CD4-positive, alpha-beta memory T cell (primary cell): ENCODE measurements at regions not wholly inside any gene's neighbourhood (a gene's known extent, or its start where the extent isn't known, plus 50 kb on each side); places are given as distances from the start of the nearest gene placed in this dataset.

Source experiments
- CTCF ChIA-PET: fragments of 350-600 bp; sonication (Branson Sonifier 250); formaldehyde crosslinking; loops from one replicate; lab custom pipeline; 2021; ENCODE audit warnings: inconsistent platforms; ENCODE audit not compliant: partially characterized antibody; lab: Charles Lee
- POLR2A ChIA-PET: fragments of 350-600 bp; sonication (Branson Sonifier 250); formaldehyde crosslinking; loops from one replicate; lab custom pipeline; 2021; ENCODE audit not compliant: partially characterized antibody; lab: Charles Lee
- DNase-seq, 5 donors: peaks; one replicate each; pipeline versions ENCODE4 v3.0.0 to v3.0.0-alpha.2; 2020 to 2022; ENCODE audit warnings: mixed read lengths in 1 of 5
- H3K27ac ChIP-seq: one replicate; pipeline ENCODE4 v1.7.0; 2013; ENCODE audit warnings: low read depth, low read length
- H3K27me3 ChIP-seq: 2 replicates; pipeline ENCODE4 v1.7.0; 2013; ENCODE audit warnings: mild to moderate bottlenecking, low read length, moderate library complexity; ENCODE audit not compliant: insufficient read depth
- H3K36me3 ChIP-seq: 2 replicates; pipeline ENCODE4 v1.7.0; 2013; ENCODE audit warnings: mild to moderate bottlenecking, low read length, moderate library complexity; ENCODE audit not compliant: insufficient read depth
- H3K4me1 ChIP-seq: 2 replicates; pipeline ENCODE4 v1.7.0; 2013; ENCODE audit warnings: mild to moderate bottlenecking, low read length, moderate library complexity; ENCODE audit not compliant: insufficient read depth
- H3K4me3 ChIP-seq, 2 donors: one replicate each; pipeline ENCODE4 v1.7.0; 2013; ENCODE audit warnings: low read length in 2 of 2, mild to moderate bottlenecking in 1 of 2
- H3K9me3 ChIP-seq, 2 donors: one replicate each; pipeline ENCODE4 v1.7.0; 2013; ENCODE audit warnings: low read length in 2 of 2, control low read depth in 1 of 2; ENCODE audit not compliant: control insufficient read depth in 1 of 2
- H3K27ac Mint-ChIP-seq, 7 donors: one replicate each; pipeline ENCODE4 v1.8.0; 2020 to 2021; ENCODE audit warnings: mixed read lengths in 7 of 7, mild to moderate bottlenecking in 6 of 7, inconsistent platforms in 3 of 7, moderate library complexity in 3 of 7
- H3K27me3 Mint-ChIP-seq, 2 donors: one replicate each; pipeline ENCODE4 v1.8.0; 2020 to 2021; ENCODE audit warnings: mixed read lengths in 2 of 2
- H3K36me3 Mint-ChIP-seq, 2 donors: one replicate each; pipeline ENCODE4 v1.8.0; 2020 to 2021; ENCODE audit warnings: mixed read lengths in 2 of 2, inconsistent platforms in 1 of 2, mild to moderate bottlenecking in 1 of 2
- H3K4me1 Mint-ChIP-seq, 4 donors: one replicate each; pipeline ENCODE4 v1.8.0; 2020 to 2021; ENCODE audit warnings: mixed read lengths in 4 of 4, mild to moderate bottlenecking in 1 of 4
- H3K4me3 Mint-ChIP-seq, 8 donors: one replicate each; pipeline ENCODE4 v1.8.0; 2020 to 2021; ENCODE audit warnings: mixed read lengths in 8 of 8, mild to moderate bottlenecking in 7 of 8, moderate library complexity in 6 of 8, inconsistent platforms in 3 of 8
- H3K9me3 Mint-ChIP-seq, 8 donors: one replicate each; pipeline ENCODE4 v1.8.0; 2020 to 2021; ENCODE audit warnings: mixed read lengths in 8 of 8, mild to moderate bottlenecking in 5 of 8, inconsistent platforms in 3 of 8, moderate library complexity in 1 of 8
- intact Hi-C: fragments of 100-400 bp; cut with micrococcal nuclease; formaldehyde crosslinking; loops from one replicate; pipeline ENCODE4 v1.15.1; 2023

GRCh38 chr12:13584541-13584940 is 388.0 kb downstream of the EMP1 start:
- Mint-ChIP-seq H3K9me3 (no peaks in the 10 kb centered on the region), H3K27ac (no peak overlapping the region), H3K4me1 (no peaks in the 10 kb centered on the region), H3K27me3 (no peaks in the 10 kb centered on the region), H3K4me3 (no peak overlapping the region), H3K36me3 (no peaks in the 10 kb centered on the region)
- H3K9me3 ChIP-seq: no peaks in the 10 kb centered on the region
- intact Hi-C loops: no loop called here
- H3K4me3 ChIP-seq: no peak overlapping the region
- ChIA-PET POLR2A (no interaction called here), CTCF (no interaction called here)
- H3K27ac ChIP-seq: no peak overlapping the region
- no peak for DNase-seq
- no peaks in the 10 kb centered on the region for H3K36me3 ChIP-seq
- no peaks in the 10 kb centered on the region for H3K4me1 ChIP-seq
- no peaks in the 10 kb centered on the region for H3K27me3 ChIP-seq

DNA sequence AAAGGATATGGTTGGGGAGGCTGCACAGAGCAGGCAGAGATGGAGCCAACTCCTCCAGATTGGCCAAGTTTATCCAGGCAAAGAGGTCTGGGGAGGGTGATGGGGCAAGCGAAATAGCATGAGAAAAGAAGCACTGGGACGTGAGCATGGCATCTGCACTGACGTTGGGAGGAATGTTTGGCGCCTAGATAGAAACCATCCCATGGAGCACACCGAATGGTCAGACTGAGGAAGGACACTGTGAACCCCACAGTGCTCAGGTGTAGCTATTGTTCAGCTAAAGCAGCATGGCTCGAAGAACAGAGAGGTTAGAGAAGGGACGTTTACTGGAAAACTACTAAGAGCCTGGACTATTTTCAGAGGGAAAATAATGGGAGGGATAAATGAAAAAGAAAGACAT is 387.1 kb downstream of the EMP1 start:
- Histone ChIP-seq H3K9me3 (no peaks in the 10 kb centered on the region), H3K4me3 (no peak overlapping the region), H3K27me3 (no peaks in the 10 kb centered on the region), H3K27ac (no peak overlapping the region), H3K4me1 (no peaks in the 10 kb centered on the region), H3K36me3 (no peaks in the 10 kb centered on the region)
- no peaks in the 10 kb centered on the region for H3K36me3 Mint-ChIP-seq
- CTCF ChIA-PET: no interaction called here
- intact Hi-C loops: no loop called here
- peak overlapping the region in 1 of 7 donors; percentile 27 for H3K27ac Mint-ChIP-seq
- no peaks in the 10 kb centered on the region for H3K4me1 Mint-ChIP-seq
- H3K9me3 Mint-ChIP-seq: no peaks in the 10 kb centered on the region
- POLR2A ChIA-PET: no interaction called here
- no peak for DNase-seq
- H3K4me3 Mint-ChIP-seq: no peak overlapping the region
- H3K27me3 Mint-ChIP-seq: peaks cover 0 to 3% of the 10 kb centered on the region in 2 donors

DNA sequence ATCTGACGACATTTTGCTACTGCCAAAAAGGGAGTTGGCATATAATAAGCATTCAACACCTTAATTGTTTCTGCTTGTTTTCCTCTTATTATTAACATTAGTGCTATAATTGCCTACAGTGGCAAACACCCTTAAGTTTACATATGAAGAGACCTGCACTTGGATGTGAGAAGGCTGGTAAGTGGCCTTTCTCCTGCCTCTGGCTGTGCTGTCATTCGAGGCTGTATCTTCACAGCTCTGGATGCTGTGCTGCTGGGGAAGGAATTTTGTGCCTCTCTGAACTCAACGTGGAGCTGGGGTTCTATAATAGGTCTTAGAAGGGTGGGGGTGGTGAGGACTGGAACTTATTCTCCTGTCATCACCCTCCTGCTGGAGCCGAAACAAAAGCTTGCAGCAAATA is 385.9 kb downstream of the EMP1 start:
- intact Hi-C loops: no loop called here
- peaks cover 0 to 3% of the 10 kb centered on the region in 2 donors for H3K27me3 Mint-ChIP-seq
- no peak overlapping the region for H3K4me3 ChIP-seq
- H3K27me3 ChIP-seq: no peaks in the 10 kb centered on the region
- H3K9me3 ChIP-seq: no peaks in the 10 kb centered on the region
- no peaks in the 10 kb centered on the region for H3K36me3 Mint-ChIP-seq
- no peak overlapping the region for H3K27ac Mint-ChIP-seq
- H3K36me3 ChIP-seq: no peaks in the 10 kb centered on the region
- no peak for DNase-seq
- no peak overlapping the region for H3K27ac ChIP-seq
- no peaks in the 10 kb centered on the region for H3K4me1 Mint-ChIP-seq
- H3K4me1 ChIP-seq: no peaks in the 10 kb centered on the region
- H3K9me3 Mint-ChIP-seq: no peaks in the 10 kb centered on the region
- no peak overlapping the region for H3K4me3 Mint-ChIP-seq
- POLR2A ChIA-PET: no interaction called here
- CTCF ChIA-PET: no interaction called here

- CTCF ChIA-PET: no interaction called here
- H3K27ac Mint-ChIP-seq: no peak overlapping the region
Observed at GRCh38 chr12:13581031-13581430, 384.5 kb downstream of the EMP1 start.

GRCh38 chr12:13580206-13580605 is 383.7 kb downstream of the EMP1 start:
- intact Hi-C loops: no loop called here
- H3K9me3 Mint-ChIP-seq: no peaks in the 10 kb centered on the region
- Histone ChIP-seq H3K27me3 (no peaks in the 10 kb centered on the region), H3K4me3 (no peak overlapping the region), H3K36me3 (no peaks in the 10 kb centered on the region), H3K27ac (no peak overlapping the region), H3K9me3 (no peaks in the 10 kb centered on the region), H3K4me1 (no peaks in the 10 kb centered on the region)
- ChIA-PET CTCF (no interaction called here), POLR2A (no interaction called here)
- H3K4me1 Mint-ChIP-seq: no peaks in the 10 kb centered on the region
- H3K4me3 Mint-ChIP-seq: no peak overlapping the region
- no peak for DNase-seq
- H3K27ac Mint-ChIP-seq: no peak overlapping the region
- no peaks in the 10 kb centered on the region for H3K36me3 Mint-ChIP-seq
- peaks cover 0 to 3% of the 10 kb centered on the region in 2 donors for H3K27me3 Mint-ChIP-seq

More at GRCh38 chr12:13581031-13581430, 384.5 kb downstream of the EMP1 start:
- no peak overlapping the region for H3K27ac ChIP-seq
- no peaks in the 10 kb centered on the region for H3K4me1 Mint-ChIP-seq
- intact Hi-C loops: no loop called here
- H3K27me3 Mint-ChIP-seq: peaks cover 0 to 3% of the 10 kb centered on the region in 2 donors
- H3K36me3 Mint-ChIP-seq: no peaks in the 10 kb centered on the region
- H3K4me3 ChIP-seq: no peak overlapping the region
- POLR2A ChIA-PET: no interaction called here
- no peaks in the 10 kb centered on the region for H3K27me3 ChIP-seq
- no peaks in the 10 kb centered on the region for H3K4me1 ChIP-seq
- no peak overlapping the region for H3K4me3 Mint-ChIP-seq
- no peak for DNase-seq
- no peaks in the 10 kb centered on the region for H3K36me3 ChIP-seq
- H3K9me3 Mint-ChIP-seq: no peaks in the 10 kb centered on the region
- no peaks in the 10 kb centered on the region for H3K9me3 ChIP-seq

GRCh38 chr12:13576935-13577500 is 380.5 kb downstream of the EMP1 start:
- Histone ChIP-seq H3K27ac (no peak overlapping the region), H3K4me3 (no peak overlapping the region), H3K36me3 (no peaks in the 10 kb centered on the region), H3K9me3 (no peaks in the 10 kb centered on the region), H3K27me3 (no peaks in the 10 kb centered on the region), H3K4me1 (no peaks in the 10 kb centered on the region)
- Mint-ChIP-seq H3K27me3 (peaks cover 0 to 5% of the 10 kb centered on the region in 2 donors), H3K9me3 (no peaks in the 10 kb centered on the region), H3K4me3 (no peak overlapping the region), H3K4me1 (no peaks in the 10 kb centered on the region), H3K36me3 (no peaks in the 10 kb centered on the region), H3K27ac (no peak overlapping the region)
- DNase-seq: no peak
- intact Hi-C loops: no loop called here
- CTCF ChIA-PET: no interaction called here
- POLR2A ChIA-PET: no interaction called here

DNA sequence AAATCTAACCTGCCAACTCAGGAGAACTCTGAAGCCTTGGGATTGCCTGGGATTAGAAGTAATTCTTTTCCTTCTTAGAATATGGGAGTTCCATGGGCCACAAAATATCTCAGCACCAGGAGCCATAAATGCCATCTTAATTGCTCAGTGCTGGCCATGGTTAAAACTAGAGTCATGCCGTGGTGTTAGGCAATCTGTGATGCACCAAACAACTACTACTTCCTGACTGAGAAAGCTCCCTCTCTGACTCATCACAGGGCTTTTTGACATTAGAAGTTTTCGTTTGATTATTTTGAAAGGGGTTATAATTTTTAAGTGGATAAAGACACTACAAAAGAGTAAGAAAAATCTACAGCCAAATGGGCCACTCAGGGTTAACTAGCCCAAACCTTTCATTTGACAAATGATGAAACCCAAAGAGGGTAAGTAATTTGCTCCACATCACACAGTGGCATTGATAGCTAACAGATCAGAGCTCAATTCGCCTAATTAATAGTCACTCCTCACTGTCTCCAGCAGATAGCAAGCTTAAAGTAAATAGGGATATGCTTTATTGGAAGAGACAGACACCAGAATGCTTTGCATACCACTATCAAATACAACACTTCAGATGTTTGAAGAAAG is 377.3 kb downstream of the EMP1 start:
- H3K27me3 Mint-ChIP-seq: peaks cover 0 to 6% of the 10 kb centered on the region in 2 donors
- no peak overlapping the region for H3K4me3 Mint-ChIP-seq
- no peaks in the 10 kb centered on the region for H3K36me3 Mint-ChIP-seq
- Histone ChIP-seq H3K27ac (no peak overlapping the region), H3K27me3 (no peaks in the 10 kb centered on the region), H3K4me3 (no peak overlapping the region), H3K9me3 (no peaks in the 10 kb centered on the region), H3K4me1 (no peaks in the 10 kb centered on the region), H3K36me3 (no peaks in the 10 kb centered on the region)
- CTCF ChIA-PET: no interaction called here
- no peaks in the 10 kb centered on the region for H3K4me1 Mint-ChIP-seq
- no peaks in the 10 kb centered on the region for H3K9me3 Mint-ChIP-seq
- intact Hi-C loops: no loop called here
- H3K27ac Mint-ChIP-seq: no peak overlapping the region
- DNase-seq: no peak
- POLR2A ChIA-PET: no interaction called here
